Ovary (tissue), 7 donors: ENCODE measurements at regions not wholly inside any gene's neighbourhood (a gene's known extent, or its start where the extent isn't known, plus 50 kb on each side); places are given as distances from the start of the nearest gene placed in this dataset.

Source experiments
- DNase-seq, 5 donors: peaks; one replicate each; pipeline ENCODE4 v3.0.0-alpha.2; 2019 to 2020
- H3K27ac ChIP-seq, 2 donors: fragments of 200-600 bp; one replicate each; pipeline versions ENCODE4 v1.5.1 to v1.8.0; 2019 to 2022
- H3K27me3 ChIP-seq: fragments of 200-600 bp; one replicate; pipeline ENCODE4 v1.8.0; 2022
- H3K36me3 ChIP-seq: fragments of 200-600 bp; sonication (generic); one replicate; pipeline ENCODE4 v1.5.1; 2019
- H3K4me1 ChIP-seq: one replicate; pipeline ENCODE4 v1.8.1; 2013; ENCODE audit warnings: mild to moderate bottlenecking, moderate library complexity; ENCODE audit not compliant: insufficient read depth
- H3K4me3 ChIP-seq: fragments of 200-600 bp; sonication (generic); one replicate; pipeline ENCODE4 v1.5.1; 2017
- H3K9me3 ChIP-seq, 2 donors: fragments of 200-600 bp in 1 of 2; sonication (generic) in 1 of 2; one replicate each; pipeline versions ENCODE4 v1.5.1 to v1.8.1; 2013 to 2019; ENCODE audit warnings: mild to moderate bottlenecking in 1 of 2, moderate library complexity in 1 of 2
- CTCF ChIP-seq, 3 donors: fragments of 450-650 bp in 2 of 3; fragments of 200-600 bp in 1 of 3; IDR thresholded peaks; one replicate each; pipeline versions ENCODE4 v1.5.1 to v1.8.0; 2016 to 2022; ENCODE audit warnings: antibody characterized with exemption in 3 of 3, mild to moderate bottlenecking in 1 of 3
- EP300 ChIP-seq: sonication (generic); formaldehyde crosslinking; IDR thresholded peaks from one replicate; pipeline ENCODE4 v1.6.1; 2017; ENCODE audit warnings: antibody characterized with exemption
- POLR2A ChIP-seq: fragments of 450-650 bp; IDR thresholded peaks from one replicate; pipeline ENCODE4 v1.6.1; 2017; ENCODE audit warnings: antibody characterized with exemption, mild to moderate bottlenecking, moderate library complexity
- WGBS, 3 donors: extraction: QIAGEN DNeasy Blood & Tissue Kit in 1 of 3; methylation state at CpG; one replicate each; pipeline versions ENCODE4 v1.1.5 to v1.1.7; 2013 to 2017; 5-methylcytosine and 5-hydroxymethylcytosine counted together
- intact Hi-C, 4 donors: fragments of 100-400 bp; cut with DNase I; formaldehyde crosslinking; loops; one replicate each; pipeline versions ENCODE4 v1.11.0 to v1.15.1; 2022 to 2023
- donor health status: DM: no; HTN: no; CAD: no; lungs with moderate emphysema.
- donor health status: DM: no; HTN: no; CAD: no.
- donor health status: Bipolar disorder and iron deficiency.
- donor health status: DM: no; HTN: no; CAD: no.
- donor health status: DM: yes; HTN: yes; CAD: no.

GRCh38 chr2:160893581-160893980 lies 266.6 kb upstream of the TANK start:
- H3K27me3 ChIP-seq = no peaks in the 10 kb centered on the region
- H3K36me3 ChIP-seq = no peaks in the 10 kb centered on the region
- no peaks in the 10 kb centered on the region for H3K9me3 ChIP-seq
- no peak for DNase-seq
- no peak overlapping the region for H3K27ac ChIP-seq
- TF ChIP-seq CTCF (IDR thresholded peaks at IDR 0.05) (no peak), EP300 (no peak), POLR2A (no peak)
- intact Hi-C loops = no loop called here
- 95 to 96% (median 95%) methylated on average over 8 of the region's 8 CpGs for WGBS, 3 donors
- H3K4me3 ChIP-seq = no peak overlapping the region
- no peaks in the 10 kb centered on the region for H3K4me1 ChIP-seq

DNA sequence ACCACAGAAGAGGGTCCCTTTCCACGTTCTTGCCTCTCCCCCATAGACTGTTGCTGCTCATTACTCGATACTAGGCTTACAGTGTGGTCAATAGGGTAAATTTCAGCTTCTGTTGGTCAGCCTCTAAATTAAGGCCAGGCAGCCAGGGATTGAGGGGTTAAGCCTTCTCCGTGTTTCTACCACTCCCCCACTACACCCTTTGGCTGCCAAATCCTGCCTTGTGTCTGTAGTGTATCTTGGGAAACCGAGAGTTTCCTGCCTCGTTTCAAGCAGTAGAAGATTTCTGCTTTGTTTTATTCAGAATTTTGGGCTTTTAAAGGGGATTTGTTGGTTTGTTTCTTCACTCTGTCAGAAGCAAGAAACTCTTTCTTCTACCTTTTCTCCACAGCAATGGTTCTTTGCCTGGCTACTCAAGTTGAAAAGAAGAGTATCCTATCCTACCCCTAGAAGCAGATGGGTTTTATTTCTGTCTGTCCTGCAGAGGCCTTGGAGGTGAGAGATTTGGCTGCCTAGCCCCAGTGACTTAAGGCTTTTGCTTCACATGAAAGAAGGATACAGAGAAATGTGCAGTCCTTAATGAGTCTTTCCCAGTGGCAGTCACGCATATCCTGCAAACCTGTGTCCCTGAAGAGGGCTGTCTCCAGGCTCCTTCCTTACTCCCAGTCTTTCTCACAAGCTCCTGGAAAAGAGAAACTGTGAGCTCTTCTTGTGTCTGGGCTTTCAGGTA lies 261.5 kb upstream of the TANK start:
- Histone ChIP-seq H3K4me1 (no peaks in the 10 kb centered on the region), H3K36me3 (no peaks in the 10 kb centered on the region), H3K27me3 (no peaks in the 10 kb centered on the region), H3K4me3 (no peak overlapping the region), H3K27ac (no peak overlapping the region), H3K9me3 (no peaks in the 10 kb centered on the region)
- no peak for DNase-seq
- 55 to 62% (median 58%) methylated on average over 6 of the region's 6 CpGs for WGBS, 3 donors
- intact Hi-C loops = no loop called here
- TF ChIP-seq EP300 = no peak
- TF ChIP-seq CTCF (IDR thresholded peaks at IDR 0.05) = no peak
- no peak for TF ChIP-seq POLR2A

GRCh38 chr2:160901613-160902012 lies 258.6 kb upstream of the TANK start:
- peak in 2 of 5 donors; percentile 13 to 35 for DNase-seq
- TF ChIP-seq CTCF (IDR thresholded peaks at IDR 0.05) = no peak
- TF ChIP-seq EP300 = no peak
- no peak for TF ChIP-seq POLR2A
- 6 to 13% (median 11%) methylated on average over 4 of the region's 4 CpGs for WGBS, 3 donors
- H3K36me3 ChIP-seq = no peaks in the 10 kb centered on the region
- no peaks in the 10 kb centered on the region for H3K27me3 ChIP-seq
- intact Hi-C loops = no loop called here
- H3K4me3 ChIP-seq = no peak overlapping the region
- H3K9me3 ChIP-seq = no peaks in the 10 kb centered on the region
- H3K27ac ChIP-seq = no peak overlapping the region
- H3K4me1 ChIP-seq = no peaks in the 10 kb centered on the region

GRCh38 chr2:160905862-160906261 lies 254.4 kb upstream of the TANK start:
- Histone ChIP-seq H3K9me3 (no peaks in the 10 kb centered on the region), H3K4me3 (no peak overlapping the region), H3K27me3 (no peaks in the 10 kb centered on the region), H3K27ac (no peak overlapping the region), H3K4me1 (peaks cover 7% of the 10 kb centered on the region), H3K36me3 (no peaks in the 10 kb centered on the region)
- TF ChIP-seq EP300 (no peak), CTCF (IDR thresholded peaks at IDR 0.05) (no peak), POLR2A (no peak)
- no peak for DNase-seq
- 85 to 95% (median 91%) methylated on average over 2 of the region's 2 CpGs for WGBS, 3 donors
- intact Hi-C loops = no loop called here
